GM20000 (cell line): ENCODE measurements at regions not wholly inside any gene's neighbourhood (a gene's known extent, or its start where the extent isn't known, plus 50 kb on each side); places are given as distances from the start of the nearest gene placed in this dataset.

Experiments used
- DNase-seq: peaks from one replicate; pipeline ENCODE4 v3.0.0; 2012; ENCODE audit warnings: low spot score
- CTCF ChIP-seq: IDR thresholded peaks from 2 replicates; pipeline ENCODE4 v1.5.1; 2012; ENCODE audit warnings: mild to moderate bottlenecking, control low read depth; ENCODE audit errors: extremely low read depth, missing control alignments

- TF ChIP-seq CTCF: no peak
- DNase-seq: no peak
Observed at GRCh38 chr9:32253731-32254130, 130.7 kb upstream of the ACO1 start.

- DNase-seq: no peak
- TF ChIP-seq CTCF: no peak
Observed at GRCh38 chr9:32255026-32255425, 129.4 kb upstream of the ACO1 start.

GRCh38 chr9:32258482-32258881 is 126.0 kb upstream of the ACO1 start:
- no peak for TF ChIP-seq CTCF
- DNase-seq: no peak

- no peak for DNase-seq
- no peak for TF ChIP-seq CTCF
Observed at GRCh38 chr9:32260151-32260862, 124.1 kb upstream of the ACO1 start.

- DNase-seq: no peak
- no peak for TF ChIP-seq CTCF
Observed at GRCh38 chr9:32264170-32264864, 120.1 kb upstream of the ACO1 start.

- no peak for TF ChIP-seq CTCF
- DNase-seq: no peak
Observed at GRCh38 chr9:32265037-32265436, 119.4 kb upstream of the ACO1 start.

GRCh38 chr9:32278991-32279390 is 105.5 kb upstream of the ACO1 start:
- TF ChIP-seq CTCF: no peak
- no peak for DNase-seq
